A673 (cell line): ENCODE measurements at regions not wholly inside any gene's neighbourhood (a gene's known extent, or its start where the extent isn't known, plus 50 kb on each side); places are given as distances from the start of the nearest gene placed in this dataset.

Experiments
- CTCF ChIP-seq: fragments of 300-800, 200-600 bp; sonication (generic); conservative IDR thresholded peaks from 2 replicates; pipeline ENCODE4 v1.5.1; 2017; ENCODE audit warnings: low read depth, mild to moderate bottlenecking, antibody characterized with exemption, low read length, moderate library complexity, mixed read lengths
- EZH2 ChIP-seq: fragments of 200-600 bp; sonication (generic); IDR thresholded peaks from 2 replicates; pipeline ENCODE4 v1.6.1; 2017; ENCODE audit warnings: borderline replicate concordance, low read depth, mild to moderate bottlenecking, mixed read lengths, antibody characterized with exemption, low read length; ENCODE audit not compliant: poor library complexity, severe bottlenecking

GRCh38 chr2:79388024-79388423, 124.8 kb upstream of the CTNNA2 start:
- no peak for TF ChIP-seq CTCF
- TF ChIP-seq EZH2 = no peak
